ENCODE measurements at regions not wholly inside any gene's neighbourhood (a gene's known extent, or its start where the extent isn't known, plus 50 kb on each side); places are given as distances from the start of the nearest gene placed in this dataset.
"Not testable (repeated sequence)": the region's sequence is repeated elsewhere in the genome, so short reads cannot be mapped to it uniquely, and the experiment has no call there.

DNA sequence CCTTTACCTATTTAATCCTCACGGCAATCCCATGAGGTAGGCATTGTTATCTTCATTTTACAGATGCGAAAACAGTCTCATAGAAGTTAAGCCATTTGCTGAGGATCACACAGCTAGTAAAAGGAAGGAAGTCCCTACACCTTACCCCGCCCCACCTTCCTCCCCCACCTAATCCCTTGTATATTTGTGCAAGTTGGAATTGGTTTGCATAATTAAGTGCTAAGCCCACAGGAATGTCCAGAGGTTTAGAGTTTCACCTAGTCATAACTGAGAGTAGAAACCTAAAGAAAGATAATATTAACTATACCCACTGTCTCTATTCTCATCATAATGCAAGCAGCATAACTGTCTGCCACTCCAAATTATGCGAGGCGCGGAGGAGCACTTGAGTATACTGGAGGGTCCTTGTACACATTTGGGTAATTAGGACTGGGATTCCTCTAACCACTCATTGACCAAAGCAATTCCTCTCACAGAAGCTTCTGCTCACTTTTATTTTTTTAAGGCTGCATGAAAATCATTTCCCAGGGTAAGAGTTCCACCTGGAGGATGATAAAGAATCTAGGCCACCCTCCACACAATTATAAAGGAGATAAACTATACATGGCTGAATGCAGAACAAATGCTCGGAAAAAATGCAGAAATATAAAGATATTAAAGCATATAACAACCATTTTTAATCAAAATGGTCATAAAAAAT, 199.9 kb downstream of the FAM181B start:
- DNase-seq, result no peak

DNA sequence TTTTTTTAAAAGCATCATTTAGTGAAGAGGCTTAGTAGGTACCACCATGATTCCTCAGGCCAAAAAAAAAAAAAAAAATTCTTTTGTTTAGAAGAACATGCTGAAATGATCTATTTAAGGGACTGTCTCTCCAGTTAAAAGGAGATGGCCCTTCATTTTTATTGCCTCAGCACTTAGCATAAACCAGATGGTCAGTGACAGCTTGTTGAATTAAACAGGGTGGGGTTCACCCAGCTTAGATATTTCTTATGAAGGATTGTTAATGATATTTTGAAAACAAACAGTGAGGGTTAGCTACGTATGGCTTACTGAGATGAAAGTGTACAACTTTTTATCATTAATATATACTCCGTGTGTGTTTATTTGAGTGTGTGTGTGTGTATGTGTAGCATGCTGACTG, 203.7 kb downstream of the FAM181B start:
- no peak for DNase-seq

DNA sequence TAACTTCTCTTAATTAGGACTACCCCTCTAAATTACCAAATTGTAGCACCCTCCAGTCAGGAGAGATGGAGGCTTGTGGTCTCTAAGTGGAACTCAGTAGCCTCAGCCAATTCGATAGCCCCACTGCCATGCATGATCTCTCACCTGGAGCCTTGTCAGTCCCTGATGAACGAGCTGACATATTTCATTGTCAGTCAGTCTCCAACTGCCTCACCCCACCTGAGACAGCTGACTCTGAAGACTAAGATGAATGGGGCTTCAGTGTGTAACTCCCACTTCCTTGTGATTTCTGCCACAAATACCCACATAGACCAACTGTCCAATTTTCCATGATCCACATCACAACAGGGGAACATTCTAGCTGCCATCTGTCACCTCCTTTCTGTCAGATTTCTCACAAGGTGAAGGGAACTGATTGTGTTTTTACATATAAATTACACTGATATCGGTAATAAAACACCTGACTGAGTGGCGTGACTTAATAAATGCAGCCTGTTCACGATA, 206.5 kb downstream of the FAM181B start:
- DNase-seq, result no peak

DNA sequence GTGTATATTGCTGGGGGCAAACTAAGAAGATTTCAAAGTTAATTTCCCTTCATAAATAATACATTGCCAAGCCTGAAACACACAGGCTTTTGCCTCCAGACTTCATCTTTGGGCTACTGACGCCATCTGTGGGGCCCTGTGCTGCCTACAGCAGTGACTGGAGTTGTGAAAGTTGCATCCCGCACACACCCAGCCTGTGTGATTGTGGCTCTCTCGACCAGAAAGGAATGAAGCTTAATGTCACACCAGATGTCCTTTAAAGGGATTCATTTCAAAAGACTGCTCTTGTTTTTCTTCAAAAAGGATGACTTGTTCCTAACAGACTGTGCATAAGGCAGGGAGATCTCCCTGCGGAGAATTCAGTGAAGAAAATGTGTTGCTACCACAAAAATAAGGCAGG, 210.5 kb downstream of the FAM181B start:
- DNase-seq, result no peak

DNA sequence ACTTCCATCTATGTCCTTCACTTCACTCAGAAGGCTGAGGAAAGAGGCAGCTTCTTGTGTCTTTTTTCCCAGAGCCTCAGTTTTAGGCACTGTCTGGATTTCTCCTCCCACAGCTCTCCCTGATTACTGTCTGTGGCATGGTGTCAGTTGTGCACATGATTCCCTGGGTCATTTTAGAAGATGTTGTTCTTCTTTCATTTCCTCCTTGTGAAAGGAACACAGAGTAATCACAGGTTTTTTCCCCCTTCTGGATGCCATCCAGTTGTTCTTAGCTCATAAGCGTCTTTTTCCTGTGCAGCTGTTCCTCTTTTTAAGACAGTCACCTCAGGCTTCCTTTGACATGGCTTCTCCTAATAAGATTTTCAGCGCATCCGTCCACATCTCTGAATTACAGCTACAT, 212.2 kb downstream of the FAM181B start:
- DNase-seq, result no peak

DNA sequence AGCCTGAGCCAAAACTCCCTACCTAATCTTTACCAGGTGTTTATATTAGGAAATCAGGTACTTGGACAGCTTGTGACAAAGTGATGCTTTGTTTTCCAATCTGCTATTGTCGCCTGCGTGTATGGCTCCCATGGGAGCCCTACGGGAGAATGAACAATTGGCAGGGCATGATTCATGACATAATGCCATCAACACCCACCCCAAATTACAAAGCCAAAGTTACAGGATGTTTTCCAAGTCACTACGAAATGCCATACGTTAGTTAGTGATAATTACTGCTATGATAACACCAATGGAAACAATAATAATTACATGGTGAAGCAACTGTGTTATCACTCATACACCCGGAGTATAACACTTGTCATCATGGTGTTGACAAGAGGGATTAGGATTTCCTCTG, 226.4 kb downstream of the FAM181B start:
- DNase-seq, result peak; percentile 3 to 32

DNA sequence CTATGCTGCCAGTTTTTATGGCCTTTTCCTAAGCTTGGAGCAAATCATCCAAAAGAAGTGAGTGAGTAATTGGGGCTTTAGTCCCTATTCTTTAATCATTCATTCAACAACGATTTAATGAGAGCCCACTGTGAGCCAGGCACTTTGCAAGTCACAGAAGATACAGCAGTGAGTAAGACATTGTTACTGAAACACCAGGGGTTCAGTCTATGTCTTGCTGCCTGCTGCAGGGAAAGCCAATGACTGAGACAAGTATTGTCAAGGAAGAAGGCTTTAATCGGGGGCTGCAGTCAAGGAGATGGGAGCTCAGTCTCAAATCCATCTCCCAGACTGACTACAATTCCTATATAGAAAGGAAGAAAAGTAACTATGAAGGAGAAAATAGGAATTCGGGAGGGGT, 228.3 kb downstream of the FAM181B start:
- no peak for DNase-seq

DNA sequence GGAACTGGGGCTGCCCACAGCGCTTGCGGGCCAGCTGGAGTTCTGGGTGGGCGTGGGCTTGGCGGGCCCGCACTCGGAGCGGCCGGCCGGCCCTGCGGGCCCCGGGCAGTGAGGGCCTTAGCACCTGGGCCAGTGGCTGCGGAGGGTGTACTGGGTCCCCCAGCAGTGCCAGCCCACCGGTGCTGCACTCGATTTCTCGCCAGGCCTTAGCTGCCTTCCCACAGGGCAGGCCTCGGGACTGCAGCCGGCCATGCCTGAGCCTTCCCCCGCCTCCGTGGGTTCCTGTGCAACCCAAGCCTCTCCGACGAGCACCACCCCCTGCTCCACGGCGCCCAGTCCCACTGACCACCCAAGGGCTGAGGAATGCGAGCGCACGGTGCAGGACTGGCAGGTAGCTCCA, 232.5 kb downstream of the FAM181B start:
- DNase-seq, result not testable (repeated sequence)

DNA sequence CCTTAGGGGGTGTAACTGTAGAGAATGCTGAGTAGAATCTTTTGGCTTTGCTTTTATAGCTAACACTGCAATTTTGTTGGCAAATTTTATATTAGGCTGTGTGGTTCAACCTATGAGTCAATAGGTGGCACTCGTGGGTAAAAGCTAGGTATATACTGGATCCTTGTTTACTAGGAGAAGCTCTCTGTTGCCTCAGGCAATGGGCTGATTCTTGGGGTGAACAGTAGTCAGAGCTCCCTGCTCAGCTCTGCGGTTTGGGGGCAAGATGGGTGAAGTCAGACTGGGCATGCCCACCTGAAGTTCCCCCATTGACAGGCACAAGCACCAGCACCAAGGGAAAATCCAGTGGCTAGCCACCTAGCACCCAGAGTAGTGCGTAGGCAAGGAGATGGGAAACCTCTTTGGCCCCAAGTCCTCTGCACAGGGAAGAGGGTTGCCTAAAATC, 238.7 kb downstream of the FAM181B start:
- DNase-seq, result peak; percentile 4 to 36

DNA sequence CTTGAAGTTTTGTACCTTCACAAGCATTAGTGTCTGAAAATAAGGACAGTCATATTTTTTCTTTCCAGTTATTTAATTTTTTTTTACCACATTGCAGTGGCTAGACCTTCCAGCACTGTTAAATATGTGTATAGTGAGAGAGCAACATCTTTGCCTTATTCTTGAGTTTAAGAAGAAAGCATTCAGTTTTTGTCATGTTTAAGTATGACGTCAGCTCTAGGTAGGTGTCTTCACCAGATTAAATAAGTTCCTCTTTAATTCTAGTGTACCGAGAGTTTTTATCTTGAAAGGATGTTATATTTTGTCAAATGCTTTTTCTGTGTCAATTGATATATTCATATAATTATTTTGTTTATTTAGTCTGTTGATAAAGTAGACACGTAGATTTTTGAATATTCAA, 258.8 kb downstream of the FAM181B start:
- DNase-seq, result no peak

DNA sequence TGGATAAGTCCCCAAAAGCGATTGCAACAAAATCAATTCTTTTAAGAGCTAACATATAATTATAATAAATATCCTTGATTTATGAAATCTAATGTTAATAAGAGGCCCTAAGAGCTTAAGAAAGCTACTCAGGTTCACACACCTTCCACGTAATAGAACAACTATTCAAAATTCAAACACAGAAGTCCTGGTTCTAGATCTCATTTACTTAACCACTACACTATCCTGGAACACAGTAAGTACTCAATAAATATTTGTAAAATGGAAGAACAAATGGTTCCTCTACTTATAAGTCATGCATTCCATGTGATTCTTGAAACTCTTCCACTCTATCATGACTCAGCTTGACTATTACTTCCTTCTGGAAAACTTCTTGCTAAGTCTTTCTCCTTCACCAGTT, 268.2 kb downstream of the FAM181B start:
- no peak for DNase-seq

DNA sequence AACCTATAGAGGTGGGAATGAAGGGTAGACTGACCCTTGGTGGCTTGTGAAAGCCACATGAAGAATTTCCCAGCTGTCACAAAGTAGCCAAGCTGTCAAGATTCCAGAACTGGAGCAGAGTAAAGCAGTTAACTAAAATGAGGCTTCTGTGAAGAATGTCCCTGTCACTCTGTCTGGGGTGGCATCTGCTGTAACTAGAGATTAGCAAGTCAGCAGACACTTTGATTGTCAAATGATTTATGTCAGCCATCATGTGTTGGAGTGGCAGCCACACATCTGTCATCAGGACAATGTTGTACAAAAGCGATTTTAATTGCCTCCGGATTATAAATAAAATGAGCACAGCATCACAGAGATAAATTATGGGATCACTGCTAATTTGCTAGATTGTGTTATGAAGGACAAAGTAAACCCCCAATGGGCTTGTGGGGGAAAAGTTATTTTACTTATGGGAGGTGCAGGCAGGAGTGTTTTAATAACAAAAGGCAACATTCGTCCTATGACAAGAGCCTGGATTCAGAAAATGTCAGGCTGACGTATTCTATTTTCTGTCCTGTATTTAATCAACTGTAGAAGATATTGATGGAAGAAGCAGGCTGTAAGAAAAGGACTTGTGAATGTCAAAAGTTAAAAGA, 270.9 kb downstream of the FAM181B start:
- DNase-seq, result no peak

DNA sequence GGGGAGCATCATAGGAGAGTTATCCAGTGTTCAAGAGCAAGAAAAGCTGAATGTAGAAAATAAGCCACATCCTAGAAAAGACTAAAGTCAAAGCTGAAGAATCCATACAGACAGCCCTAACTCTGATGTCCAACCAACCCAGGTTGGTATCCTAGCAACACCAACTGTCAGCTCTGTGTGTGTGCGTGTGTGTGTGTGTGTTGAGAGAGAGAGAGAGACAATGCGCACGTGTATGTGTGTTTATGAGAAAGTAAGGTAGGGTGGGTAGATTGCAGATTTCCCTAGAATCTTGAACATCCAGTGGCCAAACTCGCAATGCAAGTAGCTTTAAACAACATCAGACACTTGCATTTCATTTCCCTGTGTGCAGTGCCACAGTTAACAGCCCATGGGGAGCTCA, 274.9 kb downstream of the FAM181B start:
- no peak for DNase-seq

DNA sequence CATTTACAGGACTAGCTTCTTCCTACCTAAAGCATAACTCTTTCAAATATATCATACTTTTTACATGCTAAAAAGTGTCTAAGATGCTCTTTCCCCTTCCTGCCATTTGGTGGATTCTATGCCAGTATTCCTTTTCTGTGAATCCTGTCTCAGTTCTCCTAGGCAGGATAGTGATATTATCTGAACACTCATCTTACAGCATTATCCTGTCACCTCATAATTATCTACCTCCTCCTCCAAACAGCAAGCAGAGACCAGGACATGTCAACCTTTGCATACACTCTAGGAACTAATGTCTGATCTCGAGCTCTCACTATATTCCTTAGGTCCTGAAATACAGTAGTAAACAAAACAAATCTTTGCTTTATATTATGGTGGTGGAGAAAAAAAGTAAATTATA, 275.5 kb downstream of the FAM181B start:
- no peak for DNase-seq

DNA sequence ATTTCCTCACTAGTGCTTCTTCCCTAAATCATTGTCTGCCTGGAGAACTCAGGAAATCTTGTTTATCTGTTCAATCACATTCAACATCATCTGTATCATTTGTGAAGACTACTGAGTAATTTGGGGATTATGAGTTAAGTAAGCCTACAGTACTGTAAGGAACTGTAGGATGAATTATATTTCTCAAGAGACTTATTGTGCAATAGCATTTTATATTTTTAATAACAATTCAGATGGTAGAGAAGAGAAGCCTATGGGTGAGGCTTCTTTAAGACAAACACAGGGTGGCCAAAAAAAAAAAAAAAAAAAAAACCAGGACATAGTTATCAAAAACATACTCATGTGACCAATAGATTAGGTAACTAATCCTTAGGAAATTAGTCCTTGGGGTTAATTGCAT, 282.7 kb downstream of the FAM181B start:
- no peak for DNase-seq

DNA sequence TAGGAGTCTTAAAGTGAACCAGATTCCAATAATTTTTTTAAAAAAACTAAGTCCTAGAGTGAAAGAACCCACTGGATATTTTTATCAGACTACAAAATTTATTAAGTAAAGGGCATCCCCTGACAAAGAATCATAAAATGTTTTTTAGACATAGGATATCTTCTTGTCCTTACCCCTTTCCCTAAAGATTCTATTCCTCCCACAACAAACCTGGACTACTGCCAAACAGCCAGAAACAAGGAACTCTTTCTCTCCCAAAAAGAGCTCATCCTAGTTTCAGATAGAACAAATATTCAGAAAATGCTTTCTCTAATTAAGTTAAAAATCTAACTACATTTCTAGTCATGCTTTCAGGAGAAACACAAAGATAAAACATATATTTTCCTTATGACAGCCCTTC, 327.1 kb downstream of the FAM181B start:
- DNase-seq, result no peak

DNA sequence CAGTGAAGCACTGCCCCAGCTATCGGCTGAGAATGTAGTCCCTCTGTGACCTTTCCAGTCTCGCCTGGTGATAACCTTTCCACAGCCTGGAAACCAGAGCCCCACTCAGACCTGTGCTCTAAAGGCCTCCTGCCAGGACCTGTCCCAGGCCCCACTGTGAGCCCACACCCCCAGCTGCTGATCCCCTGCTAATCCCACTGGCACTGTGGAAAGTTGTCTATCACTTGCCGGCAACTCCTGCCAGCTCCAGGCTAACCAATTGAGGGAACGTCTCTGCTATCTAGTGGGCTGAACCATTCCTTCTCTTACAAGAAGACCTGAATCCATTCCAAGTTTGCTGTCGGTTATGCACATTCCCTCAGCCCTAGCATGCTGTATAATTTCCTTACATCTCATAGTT, 328.2 kb downstream of the FAM181B start:
- no peak for DNase-seq

DNA sequence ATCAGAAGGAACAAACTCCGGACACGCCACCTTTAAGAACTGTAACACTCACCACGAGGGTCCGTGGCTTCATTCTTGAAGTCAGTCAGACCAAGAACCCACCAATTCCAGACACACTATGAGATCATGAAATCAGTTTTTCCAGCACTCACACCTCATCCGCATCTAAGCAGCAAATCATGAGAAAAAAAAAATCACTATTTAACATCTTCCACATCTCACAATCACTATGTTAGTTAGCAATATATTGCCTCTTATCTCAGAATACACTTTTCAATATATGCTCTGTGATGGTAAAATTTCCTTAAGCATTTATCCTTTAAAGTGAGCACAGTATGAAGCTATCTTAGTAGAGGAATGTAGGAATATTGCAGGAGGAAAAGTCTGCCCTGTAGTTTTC, 328.7 kb downstream of the FAM181B start:
- no peak for DNase-seq

DNA sequence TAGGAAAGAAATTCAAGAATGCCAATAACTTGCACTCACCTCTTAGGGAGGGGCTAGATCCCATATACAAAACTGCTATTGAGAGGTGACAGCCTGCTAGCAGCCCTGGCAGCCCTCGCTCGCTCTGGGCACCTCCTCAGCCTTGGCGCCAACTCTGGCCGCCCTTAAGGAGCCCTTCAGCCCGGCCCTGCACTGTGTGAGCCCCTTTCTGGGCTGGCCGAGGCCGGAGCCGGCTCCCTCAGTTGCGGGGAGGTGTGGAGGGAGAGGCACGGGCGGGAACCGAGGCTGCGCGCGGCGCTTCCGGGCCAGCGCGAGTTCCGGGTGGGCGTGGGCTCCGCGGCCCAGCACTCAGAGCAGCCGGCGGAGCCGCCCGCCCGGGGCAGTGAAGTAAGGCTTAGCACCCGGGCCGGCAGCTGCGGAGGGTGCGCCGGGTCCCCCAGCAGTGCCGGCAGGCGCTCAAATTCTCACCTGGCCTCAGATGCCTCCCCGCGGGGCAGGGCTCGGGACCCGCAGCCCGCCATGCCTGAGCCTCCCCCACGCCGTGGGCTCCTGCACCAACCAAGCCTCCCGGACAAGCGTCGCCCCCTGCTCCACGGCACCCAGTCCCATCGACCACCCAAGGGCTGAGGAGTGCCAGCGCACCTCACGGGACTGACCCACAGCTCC, 329.9 kb downstream of the FAM181B start:
- no peak for DNase-seq

DNA sequence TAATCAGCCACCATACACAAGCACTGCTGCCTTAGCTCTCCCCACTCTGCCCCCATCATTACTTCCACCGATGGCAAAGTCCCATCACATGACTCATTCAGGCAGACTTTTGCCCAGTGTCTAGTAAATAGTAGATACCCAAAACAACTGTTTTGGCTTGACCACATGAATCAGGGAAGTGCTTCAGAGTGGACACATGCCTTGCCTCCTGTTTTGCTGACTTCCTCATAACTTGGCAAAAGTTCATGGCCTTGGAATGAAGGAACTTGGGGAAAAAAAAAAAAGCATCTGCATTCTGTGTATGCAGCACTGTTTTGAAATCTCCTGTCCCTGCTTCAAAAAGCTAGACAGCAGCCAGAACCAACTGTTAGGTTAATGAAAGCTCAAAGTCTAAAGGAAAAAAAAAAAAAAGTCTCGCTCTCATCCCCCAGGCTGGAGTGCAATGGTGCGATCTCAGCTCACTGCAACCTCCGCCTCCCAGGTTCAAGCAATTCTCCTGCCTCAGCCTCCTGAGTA, 335.3 kb downstream of the FAM181B start:
- no peak for DNase-seq

DNA sequence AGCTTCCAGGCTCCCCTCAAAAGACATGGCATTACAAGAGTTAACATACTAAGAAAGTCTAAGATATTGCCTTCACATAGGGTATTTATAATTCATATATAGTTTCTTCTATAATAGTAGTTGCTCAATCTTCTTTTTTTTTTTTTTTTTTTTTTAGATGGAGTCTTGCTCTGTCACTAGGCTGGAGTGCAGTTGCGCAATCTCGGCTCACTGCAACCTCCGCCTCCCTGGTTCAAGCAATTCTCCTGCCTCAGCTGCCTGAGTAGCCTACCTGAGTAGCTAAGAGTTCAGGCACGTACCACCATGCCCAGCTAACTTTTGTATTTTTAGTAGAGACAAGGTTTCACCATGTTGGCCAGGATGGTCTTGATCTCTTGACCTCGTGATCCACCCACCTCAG, 337.0 kb downstream of the FAM181B start:
- DNase-seq, result not testable (repeated sequence)

DNA sequence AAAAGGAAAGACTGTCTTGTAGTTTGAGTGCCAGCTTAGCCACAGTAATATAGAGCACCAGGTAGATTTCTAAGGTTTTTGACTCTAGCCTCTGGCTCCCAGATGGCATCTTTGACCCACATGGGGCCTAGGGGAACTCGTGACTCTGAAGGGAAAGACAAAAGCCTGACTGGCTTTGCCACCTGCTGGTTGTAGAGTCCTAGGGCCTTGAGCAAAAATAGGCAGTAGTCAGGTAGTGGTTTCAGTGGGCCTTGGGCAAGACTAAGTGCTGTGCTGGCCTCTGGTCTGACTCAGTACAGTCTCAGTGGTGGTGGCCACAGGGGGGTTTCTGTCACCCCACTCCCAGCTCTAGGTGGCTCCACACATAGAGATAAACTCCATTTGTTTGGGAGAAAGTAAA, 349.4 kb downstream of the FAM181B start:
- DNase-seq, result no peak

DNA sequence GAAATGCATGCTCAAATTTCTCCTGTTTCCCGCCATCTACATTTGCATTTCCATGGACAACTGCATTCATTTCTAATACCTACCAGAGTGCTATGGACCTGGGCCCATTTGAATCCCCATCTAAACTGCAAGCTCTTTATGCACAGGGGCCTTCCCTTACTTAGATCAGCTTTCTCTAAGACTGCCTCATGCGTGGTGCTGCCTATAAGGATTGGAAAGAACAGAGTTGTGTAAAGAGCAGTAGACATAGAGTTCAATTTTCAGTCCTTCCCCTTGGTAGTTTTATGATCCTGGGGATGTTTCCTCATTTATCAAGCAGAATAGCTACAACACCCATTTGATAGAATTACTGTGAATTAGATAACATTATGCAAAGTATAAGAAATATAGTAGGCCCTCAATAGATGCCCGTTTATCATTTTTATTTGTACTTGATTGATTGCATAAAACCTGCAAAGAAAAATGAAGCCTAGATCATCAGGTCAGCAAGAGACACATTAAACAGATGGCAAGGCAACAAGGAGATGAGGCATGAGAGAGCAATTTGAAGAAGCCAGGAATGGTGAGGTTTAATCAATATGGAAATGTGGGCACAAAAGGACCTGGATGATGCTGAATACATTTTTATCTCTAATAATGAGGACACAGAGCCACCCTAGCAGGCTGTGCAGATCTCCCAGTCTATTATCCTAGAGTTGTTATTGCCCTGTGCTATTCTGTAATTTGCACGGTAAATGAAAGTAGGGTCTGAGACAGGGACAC, 359.7 kb downstream of the FAM181B start:
- DNase-seq, result no peak

Data from NCI-H2081 (cell line).